Upper lobe of left lung (tissue), 6 donors: ENCODE measurements at regions not wholly inside any gene's neighbourhood (a gene's known extent, or its start where the extent isn't known, plus 50 kb on each side); places are given as distances from the start of the nearest gene placed in this dataset.

ENCODE experiments used
- ATAC-seq, 2 donors: fragments of 200-7000 bp; cut with Tn5 transposase; one replicate each; pipeline ENCODE4 v1.9.1; 2022; ENCODE audit warnings: mild to moderate bottlenecking in 2 of 2, moderate library complexity in 2 of 2; ENCODE audit not compliant: low FRiP score in 2 of 2
- DNase-seq, 2 donors: peaks; one replicate each; pipeline ENCODE4 v3.0.0-alpha.2; 2019 to 2020
- H3K27ac ChIP-seq, 4 donors: fragments of 200-600 bp; sonication (generic); one replicate each; pipeline ENCODE4 v1.5.1; 2016 to 2019
- H3K27me3 ChIP-seq, 4 donors: fragments of 200-600 bp; sonication (generic); one replicate each; pipeline ENCODE4 v1.5.1; 2017 to 2019
- H3K36me3 ChIP-seq, 4 donors: fragments of 200-600 bp; sonication (generic); one replicate each; pipeline ENCODE4 v1.5.1; 2016 to 2019
- H3K4me1 ChIP-seq, 4 donors: fragments of 200-600 bp; sonication (generic); one replicate each; pipeline ENCODE4 v1.5.1; 2018 to 2019
- H3K4me3 ChIP-seq, 4 donors: fragments of 200-600 bp; sonication (generic); one replicate each; pipeline ENCODE4 v1.5.1; 2017 to 2019; ENCODE audit warnings: mild to moderate bottlenecking in 2 of 4, moderate library complexity in 1 of 4
- H3K9me3 ChIP-seq, 4 donors: fragments of 200-600 bp; sonication (generic); one replicate each; pipeline ENCODE4 v1.5.1; 2018 to 2019
- EP300 ChIP-seq, 4 donors: sonication (generic); formaldehyde crosslinking; IDR thresholded peaks; one replicate each; pipeline ENCODE4 v1.5.1; 2017; ENCODE audit warnings: antibody characterized with exemption in 4 of 4, control low read depth in 2 of 4
- POLR2A ChIP-seq, 4 donors: fragments of 450-650 bp; IDR thresholded peaks; one replicate each; pipeline ENCODE4 v1.5.1; 2016 to 2017; ENCODE audit warnings: antibody characterized with exemption in 4 of 4, mild to moderate bottlenecking in 2 of 4
- POLR2AphosphoS5 ChIP-seq, 2 donors: sonication (generic); formaldehyde crosslinking; IDR thresholded peaks; one replicate each; pipeline ENCODE4 v1.5.1; 2017; ENCODE audit warnings: antibody characterized with exemption in 2 of 2
- WGBS, 2 donors: methylation state at CpG; one replicate each; pipeline ENCODE4 v1.1.5; 2017 to 2018; 5-methylcytosine and 5-hydroxymethylcytosine counted together
- TF ChIP-seq, protein P1 (sequence below), 6 experiments: fragments of 450-650 bp in 4 of 6; fragments of 200-600 bp in 2 of 6; sonication (generic) in 2 of 6; IDR thresholded peaks; one replicate each; pipeline ENCODE4 v1.5.1; 2016 to 2019; ENCODE audit warnings: antibody characterized with exemption in 6 of 6
- donor health status: DM: no; HTN: no; CAD: no; lungs with moderate emphysema.
- donor health status: DM: no; HTN: yes; CAD: no; lungs with severe emphysema.

DNA sequence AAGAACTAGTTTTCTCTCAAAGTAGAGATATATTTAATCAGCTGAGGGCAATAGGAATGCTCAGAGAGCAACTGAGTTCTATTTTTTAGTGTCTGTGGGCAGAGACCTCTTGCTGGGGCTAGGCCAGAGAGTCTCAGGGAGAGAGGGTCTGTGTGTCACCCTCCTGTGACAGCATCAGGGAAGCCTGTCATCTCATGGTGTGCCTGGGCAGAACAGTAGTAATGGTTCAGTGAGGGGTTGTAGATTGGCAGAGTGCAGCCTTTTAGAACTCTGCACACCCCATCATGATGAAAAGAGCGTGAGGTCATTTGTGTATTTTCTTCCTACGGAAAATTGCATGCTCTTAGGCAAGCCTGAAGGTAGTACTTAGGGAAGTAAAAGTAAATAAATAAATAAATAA lies 1396.5 kb upstream of the AGA start:
- 70 to 77% methylated on average over 2 of the region's 2 CpGs for WGBS, 2 donors
- ATAC-seq: peak in 1 of 2 donors; percentile 34
- Histone ChIP-seq H3K4me1 (no peaks in the 10 kb centered on the region), H3K36me3 (no peaks in the 10 kb centered on the region), H3K4me3 (no peak overlapping the region), H3K9me3 (no peaks in the 10 kb centered on the region), H3K27me3 (no peaks in the 10 kb centered on the region), H3K27ac (no peak overlapping the region)
- TF ChIP-seq POLR2A (IDR thresholded peaks at IDR 0.05) (no peak), POLR2AphosphoS5 (IDR thresholded peaks at IDR 0.05) (no peak), EP300 (IDR thresholded peaks at IDR 0.05) (no peak)
- TF ChIP-seq, protein P1, sequence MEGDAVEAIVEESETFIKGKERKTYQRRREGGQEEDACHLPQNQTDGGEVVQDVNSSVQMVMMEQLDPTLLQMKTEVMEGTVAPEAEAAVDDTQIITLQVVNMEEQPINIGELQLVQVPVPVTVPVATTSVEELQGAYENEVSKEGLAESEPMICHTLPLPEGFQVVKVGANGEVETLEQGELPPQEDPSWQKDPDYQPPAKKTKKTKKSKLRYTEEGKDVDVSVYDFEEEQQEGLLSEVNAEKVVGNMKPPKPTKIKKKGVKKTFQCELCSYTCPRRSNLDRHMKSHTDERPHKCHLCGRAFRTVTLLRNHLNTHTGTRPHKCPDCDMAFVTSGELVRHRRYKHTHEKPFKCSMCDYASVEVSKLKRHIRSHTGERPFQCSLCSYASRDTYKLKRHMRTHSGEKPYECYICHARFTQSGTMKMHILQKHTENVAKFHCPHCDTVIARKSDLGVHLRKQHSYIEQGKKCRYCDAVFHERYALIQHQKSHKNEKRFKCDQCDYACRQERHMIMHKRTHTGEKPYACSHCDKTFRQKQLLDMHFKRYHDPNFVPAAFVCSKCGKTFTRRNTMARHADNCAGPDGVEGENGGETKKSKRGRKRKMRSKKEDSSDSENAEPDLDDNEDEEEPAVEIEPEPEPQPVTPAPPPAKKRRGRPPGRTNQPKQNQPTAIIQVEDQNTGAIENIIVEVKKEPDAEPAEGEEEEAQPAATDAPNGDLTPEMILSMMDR (IDR thresholded peaks at IDR 0.05): no peak
- DNase-seq: no peak

DNA sequence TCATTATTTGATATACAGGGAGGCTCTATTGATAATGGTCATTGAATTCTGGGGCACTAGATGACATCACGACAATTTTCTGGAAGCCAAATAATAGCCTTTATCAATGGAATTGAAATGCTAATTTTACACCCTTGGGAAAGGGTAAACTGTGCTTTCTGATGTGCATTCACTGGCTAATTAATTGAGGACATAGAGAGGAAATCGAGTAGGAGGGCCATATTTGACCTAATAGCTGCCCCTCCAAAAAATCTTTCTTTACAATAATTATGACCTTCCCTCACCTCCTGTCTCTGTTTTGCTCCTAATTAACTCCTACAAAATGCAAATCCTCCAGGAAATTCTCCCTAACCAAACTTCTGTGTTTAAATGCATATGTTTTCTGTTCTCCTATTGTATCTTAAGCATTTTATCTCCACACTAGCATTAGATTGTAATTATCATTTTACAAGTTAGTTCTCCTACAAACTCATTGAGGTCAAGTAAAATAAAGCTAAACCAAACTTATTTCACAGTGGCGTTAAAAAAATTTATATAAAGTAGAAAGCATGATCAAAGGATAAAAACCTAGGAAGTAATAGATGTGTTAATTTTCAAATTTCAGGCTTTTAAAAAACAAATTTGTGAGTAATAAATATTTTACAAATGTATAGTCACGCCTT lies 1414.0 kb upstream of the AGA start:
- Histone ChIP-seq H3K4me3 (no peak overlapping the region), H3K27ac (no peak overlapping the region), H3K4me1 (no peaks in the 10 kb centered on the region), H3K36me3 (no peaks in the 10 kb centered on the region), H3K27me3 (no peaks in the 10 kb centered on the region), H3K9me3 (no peaks in the 10 kb centered on the region)
- 62 to 68% methylated on average over 4 of the region's 4 CpGs for WGBS, 2 donors
- no peak for TF ChIP-seq POLR2AphosphoS5 (IDR thresholded peaks at IDR 0.05)
- TF ChIP-seq, protein P1 (IDR thresholded peaks at IDR 0.05): no peak
- no peak for TF ChIP-seq EP300 (IDR thresholded peaks at IDR 0.05)
- no peak for TF ChIP-seq POLR2A (IDR thresholded peaks at IDR 0.05)
- DNase-seq (no peak), ATAC-seq (no peak)

GRCh38 chr4:178871476-178871875 lies 1429.2 kb upstream of the AGA start:
- TF ChIP-seq, protein P1 (IDR thresholded peaks at IDR 0.05): no peak
- no peak for TF ChIP-seq POLR2A (IDR thresholded peaks at IDR 0.05)
- TF ChIP-seq POLR2AphosphoS5 (IDR thresholded peaks at IDR 0.05): no peak
- TF ChIP-seq EP300 (IDR thresholded peaks at IDR 0.05): no peak
- H3K4me3 ChIP-seq: no peak overlapping the region
- DNase-seq: no peak
- H3K36me3 ChIP-seq: no peaks in the 10 kb centered on the region
- 57 to 59% methylated on average over 2 of the region's 2 CpGs for WGBS, 2 donors
- H3K27me3 ChIP-seq: no peaks in the 10 kb centered on the region
- H3K4me1 ChIP-seq: no peaks in the 10 kb centered on the region
- H3K9me3 ChIP-seq: no peaks in the 10 kb centered on the region
- H3K27ac ChIP-seq: no peak overlapping the region
- ATAC-seq: no peak

DNA sequence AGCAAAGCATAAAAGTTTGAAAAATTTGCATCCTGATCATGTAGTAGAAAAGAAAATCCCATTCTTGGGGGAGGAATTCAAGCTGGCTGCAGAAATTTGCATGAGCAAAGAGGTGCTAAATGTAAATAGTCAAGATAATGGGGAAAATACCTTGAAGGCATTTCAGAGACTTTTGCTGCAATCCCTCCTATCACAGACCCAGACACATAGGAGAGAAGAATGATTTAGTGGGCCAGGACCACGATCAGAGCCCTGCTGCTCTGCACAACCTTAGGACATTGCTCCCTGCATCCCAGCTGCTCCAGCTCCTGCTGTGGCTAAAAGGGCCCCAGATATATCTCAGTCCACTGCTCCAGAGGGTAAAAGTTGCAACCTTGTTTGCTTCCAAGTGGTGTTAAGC lies 1439.7 kb upstream of the AGA start:
- whole genome bisulfite sequencing, 2 donors: 38 to 58% methylated on average over 1 of the region's 1 CpG
- no peaks in the 10 kb centered on the region for H3K36me3 ChIP-seq

More for the DNA sequence above, 1439.7 kb upstream of the AGA start:
- no peaks in the 10 kb centered on the region for H3K27me3 ChIP-seq
- H3K4me1 ChIP-seq: no peaks in the 10 kb centered on the region
- no peak overlapping the region for H3K4me3 ChIP-seq
- no peak overlapping the region for H3K27ac ChIP-seq
- H3K9me3 ChIP-seq: peaks cover 0 to 11% (median 0%) of the 10 kb centered on the region in 4 donors
- DNase-seq (no peak), ATAC-seq (no peak)
- TF ChIP-seq POLR2AphosphoS5 (IDR thresholded peaks at IDR 0.05): no peak
- TF ChIP-seq, protein P1 (IDR thresholded peaks at IDR 0.05): no peak
- TF ChIP-seq POLR2A (IDR thresholded peaks at IDR 0.05): no peak
- TF ChIP-seq EP300 (IDR thresholded peaks at IDR 0.05): no peak
